Heart left ventricle (tissue), 13 donors: ENCODE measurements at regions not wholly inside any gene's neighbourhood (a gene's known extent, or its start where the extent isn't known, plus 50 kb on each side); places are given as distances from the start of the nearest gene placed in this dataset.

Source experiments
- CTCF ChIP-seq, 12 donors: fragments of 200-600 bp; sonication (generic) in 4 of 12; IDR thresholded peaks; one replicate each; pipeline versions ENCODE4 v1.5.0 to v1.8.0; 2018 to 2022; ENCODE audit warnings: antibody characterized with exemption in 12 of 12, mild to moderate bottlenecking in 5 of 12
- POLR2A ChIP-seq, 2 donors: fragments of 450-650 bp; IDR thresholded peaks; one replicate each; pipeline ENCODE4 v1.6.1; 2017; ENCODE audit warnings: antibody characterized with exemption in 2 of 2, mild to moderate bottlenecking in 2 of 2, moderate library complexity in 2 of 2
- donor health status: ischemic (EF 13 %, LVEDD 7.1; RV severe dilation, severe dysfunction).
- donor health status: DM: no; HTN: yes; CAD: no.
- donor health status: DM: no; HTN: no; CAD: no.
- donor health status: ischemic (EF 25% LVEDD 6.9; RV normal size, moderate dysfunction).
- donor health status: ischemic (EF 25% LVEDD 5.7; RV mildly dilated, moderate dysfunction).
- donor health status: ischemic (EF 35%, LVEDD 5.7; RV mildly dilated, moderate dysfunction).
- donor health status: nonischemic (EF 11% LVEDD 7.7; RV severe dilation, severe dysfunction).
- donor health status: DM: yes; HTN: yes; CAD: no.
- donor health status: PGD.
- donor health status: ischemic (EF 29% LVEDD 5.4; RV normal size, mild dysfunction).
- donor health status: nonischemic (EF 23%, LVEDD 6.1; RV moderate dilation, normal function).

GRCh38 chr6:113558966-113559365, 298.2 kb upstream of the MARCKS start:
- TF ChIP-seq CTCF (IDR thresholded peaks at IDR 0.05) (no peak), POLR2A (IDR thresholded peaks at IDR 0.05) (no peak)
